HL-60 (cell line): ENCODE measurements at regions not wholly inside any gene's neighbourhood (a gene's known extent, or its start where the extent isn't known, plus 50 kb on each side); places are given as distances from the start of the nearest gene placed in this dataset.

ENCODE experiments used
- CTCF ChIP-seq: IDR thresholded peaks from one replicate; pipeline ENCODE4 v1.5.1; 2011; ENCODE audit warnings: low read length, control low read depth, inconsistent platforms; ENCODE audit not compliant: insufficient read depth
- GABPA ChIP-seq: IDR thresholded peaks from 2 replicates; pipeline ENCODE4 v1.6.1; 2012; ENCODE audit warnings: low read depth
- POLR2AphosphoS5 ChIP-seq: IDR thresholded peaks from 2 replicates; pipeline ENCODE4 v1.6.1; 2012; ENCODE audit warnings: low read depth
- REST ChIP-seq: IDR thresholded peaks from 2 replicates; pipeline ENCODE4 v1.6.1; 2012; ENCODE audit warnings: low read depth; ENCODE audit not compliant: insufficient replicate concordance

GRCh38 chr6:85363870-85364269 is 86.0 kb upstream of the NT5E start:
- no peak for TF ChIP-seq POLR2AphosphoS5
- no peak for TF ChIP-seq CTCF
- no peak for TF ChIP-seq REST
- no peak for TF ChIP-seq GABPA
